ENCODE measurements at regions not wholly inside any gene's neighbourhood (a gene's known extent, or its start where the extent isn't known, plus 50 kb on each side); places are given as distances from the start of the nearest gene placed in this dataset.

DNA sequence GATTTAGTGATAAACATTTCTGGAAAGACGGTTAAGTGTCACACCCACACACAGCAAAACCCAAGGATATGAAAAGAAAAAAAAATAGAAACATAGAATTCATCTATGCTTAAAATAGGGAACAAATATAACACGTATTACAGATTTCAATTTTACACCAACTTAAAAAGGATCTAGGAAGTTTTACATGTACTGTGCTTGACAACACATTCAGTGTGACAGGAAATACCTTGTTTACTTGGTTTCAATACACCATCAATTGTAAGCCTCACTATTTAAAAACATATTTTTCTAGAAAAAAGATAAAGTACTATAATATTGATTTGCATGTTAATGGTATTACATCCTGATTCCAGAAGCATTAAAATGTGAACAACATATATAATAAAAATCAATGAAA lies 77.0 kb upstream of the SPRY1 start (continued):
- TF ChIP-seq SREBF2 (IDR thresholded peaks at IDR 0.05; ENCODE audit: low read length): no peak
- TF ChIP-seq JUNB (IDR thresholded peaks at IDR 0.05): no peak
- TF ChIP-seq HDAC2 (IDR thresholded peaks at IDR 0.05): no peak

DNA sequence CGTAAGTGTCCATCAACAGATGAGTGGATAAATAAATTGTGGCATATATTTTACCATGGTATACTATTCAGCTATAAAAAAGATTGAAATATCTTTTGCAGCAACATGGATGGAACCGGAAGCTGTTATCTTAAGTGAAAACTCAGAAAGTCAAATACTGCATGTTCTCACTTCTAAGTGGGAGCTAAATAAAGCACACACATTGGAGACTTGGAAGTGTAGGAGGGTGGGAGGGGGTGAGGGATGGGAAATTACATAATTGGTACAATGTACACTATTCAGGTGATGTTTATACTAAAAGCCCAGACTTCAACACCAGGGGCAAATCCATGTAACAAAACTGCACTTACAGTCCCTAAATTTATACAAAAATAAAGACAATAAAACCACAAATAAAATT lies 72.6 kb upstream of the SPRY1 start:
- Histone ChIP-seq H3K4me1 (ENCODE audit: control insufficient read depth, insufficient read depth, low read length) (peaks cover 4% of the 10 kb centered on the region; the same call in 1 of the 2 replicates), H2AFZ (ENCODE audit: control insufficient read depth, low read depth, low read length) (no peak overlapping the region), H3K79me2 (ENCODE audit: control insufficient read depth, insufficient read depth, low read length) (no peaks in the 10 kb centered on the region), H4K20me1 (ENCODE audit: control insufficient read depth, insufficient read depth) (no peaks in the 10 kb centered on the region), H3K4me3 (no peak overlapping the region), H3K4me2 (ENCODE audit: control insufficient read depth, insufficient read depth) (no peak overlapping the region), H3K36me3 (ENCODE audit: control insufficient read depth in 2 of 2, insufficient read depth in 2 of 2, low read length in 1 of 2) (no peaks in the 10 kb centered on the region), H3K27me3 (replicated peaks in 1 of 2; ENCODE audit: control insufficient read depth in 2 of 2, insufficient read depth in 2 of 2, low read length in 1 of 2) (no peaks in the 10 kb centered on the region), H3K27ac (ENCODE audit: control insufficient read depth, insufficient read depth) (no peak overlapping the region), H3K9me3 (replicated peaks; ENCODE audit: control insufficient read depth, insufficient read depth, low read length) (no peaks in the 10 kb centered on the region; the same call in 1 of the 3 replicates), H3K9ac (ENCODE audit: control insufficient read depth, insufficient read depth, low read length) (no peak overlapping the region)
- in situ Hi-C loops (cut with MboI): no loop called here
- FAIRE-seq (peak; percentile 41), ATAC-seq (no peak), DNase-seq (ENCODE audit: low read depth, low spot score) (no peak)
- ChIA-PET CTCF (interaction anchor here (1.3 kb wide), 1 partner anchor 68 kb away, joined by 3 read pairs; no protein-coding TSS in a partner anchor), SMC1A (ENCODE audit: uncharacterized antibody, unreplicated experiment) (interaction anchor here (1.1 to 2.1 kb wide), 4 partner anchors 11 to 336 kb away, joined by 3 to 8 read pairs (median 6); no protein-coding TSS in a partner anchor), RAD21 (ENCODE audit: unreplicated experiment) (interaction anchor here (2.0 kb wide), 1 partner anchor 326 kb away, joined by 9 read pairs; no protein-coding TSS in a partner anchor), POLR2A (interaction anchor here (0.6 to 0.7 kb wide), 2 partner anchors 51 to 63 kb away, joined by 4 to 7 read pairs; no protein-coding TSS in a partner anchor)
- 97% methylated on average over 2 of the region's 2 CpGs for WGBS (ENCODE audit: insufficient coverage, insufficient replicate concordance, low lambda C conversion rate, missing lambda C conversion rate)
- no TSS peak for BruUV-seq (replicated peaks)
- intact Hi-C loops (cut with micrococcal nuclease; ENCODE audit: unreplicated experiment): no loop called here
- TF ChIP-seq KAT2A (conservative IDR thresholded peaks at IDR 0.05; ENCODE audit: control insufficient read depth, low read depth, low read length) (no peak), LARP7 (IDR thresholded peaks at IDR 0.05) (no peak), CBX3 (IDR thresholded peaks at IDR 0.05; ENCODE audit: borderline replicate concordance, low read depth) (no peak), RAD51 (IDR thresholded peaks at IDR 0.05) (no peak), MEF2B (IDR thresholded peaks at IDR 0.05; ENCODE audit: partially characterized antibody, poor library complexity, severe bottlenecking) (no peak), ASH2L (IDR thresholded peaks at IDR 0.05; ENCODE audit: borderline replicate concordance, low read depth) (no peak), SMARCA5 (IDR thresholded peaks at IDR 0.05) (no peak), TARDBP (IDR thresholded peaks at IDR 0.05; ENCODE audit: borderline replicate concordance) (no peak), KDM1A (IDR thresholded peaks at IDR 0.05; ENCODE audit: borderline replicate concordance) (no peak), CREB1 (IDR thresholded peaks at IDR 0.05; ENCODE audit: low read depth) (no peak), FOS (IDR thresholded peaks at IDR 0.05; ENCODE audit: borderline replicate concordance, extremely low read depth, insufficient read length) (no peak), SIN3A (IDR thresholded peaks at IDR 0.05; ENCODE audit: low read depth, low read length) (no peak), CBFB (IDR thresholded peaks at IDR 0.05; ENCODE audit: low read depth) (no peak)
- TF ChIP-seq, protein P1, sequence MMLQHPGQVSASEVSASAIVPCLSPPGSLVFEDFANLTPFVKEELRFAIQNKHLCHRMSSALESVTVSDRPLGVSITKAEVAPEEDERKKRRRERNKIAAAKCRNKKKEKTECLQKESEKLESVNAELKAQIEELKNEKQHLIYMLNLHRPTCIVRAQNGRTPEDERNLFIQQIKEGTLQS (IDR thresholded peaks at IDR 0.05; ENCODE audit: borderline replicate concordance, extremely low read depth, low read depth, low read length): no peak
- TF ChIP-seq, protein P2, sequence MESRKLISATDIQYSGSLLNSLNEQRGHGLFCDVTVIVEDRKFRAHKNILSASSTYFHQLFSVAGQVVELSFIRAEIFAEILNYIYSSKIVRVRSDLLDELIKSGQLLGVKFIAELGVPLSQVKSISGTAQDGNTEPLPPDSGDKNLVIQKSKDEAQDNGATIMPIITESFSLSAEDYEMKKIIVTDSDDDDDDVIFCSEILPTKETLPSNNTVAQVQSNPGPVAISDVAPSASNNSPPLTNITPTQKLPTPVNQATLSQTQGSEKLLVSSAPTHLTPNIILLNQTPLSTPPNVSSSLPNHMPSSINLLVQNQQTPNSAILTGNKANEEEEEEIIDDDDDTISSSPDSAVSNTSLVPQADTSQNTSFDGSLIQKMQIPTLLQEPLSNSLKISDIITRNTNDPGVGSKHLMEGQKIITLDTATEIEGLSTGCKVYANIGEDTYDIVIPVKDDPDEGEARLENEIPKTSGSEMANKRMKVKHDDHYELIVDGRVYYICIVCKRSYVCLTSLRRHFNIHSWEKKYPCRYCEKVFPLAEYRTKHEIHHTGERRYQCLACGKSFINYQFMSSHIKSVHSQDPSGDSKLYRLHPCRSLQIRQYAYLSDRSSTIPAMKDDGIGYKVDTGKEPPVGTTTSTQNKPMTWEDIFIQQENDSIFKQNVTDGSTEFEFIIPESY (IDR thresholded peaks at IDR 0.05): no peak
- TF ChIP-seq, protein P3, sequence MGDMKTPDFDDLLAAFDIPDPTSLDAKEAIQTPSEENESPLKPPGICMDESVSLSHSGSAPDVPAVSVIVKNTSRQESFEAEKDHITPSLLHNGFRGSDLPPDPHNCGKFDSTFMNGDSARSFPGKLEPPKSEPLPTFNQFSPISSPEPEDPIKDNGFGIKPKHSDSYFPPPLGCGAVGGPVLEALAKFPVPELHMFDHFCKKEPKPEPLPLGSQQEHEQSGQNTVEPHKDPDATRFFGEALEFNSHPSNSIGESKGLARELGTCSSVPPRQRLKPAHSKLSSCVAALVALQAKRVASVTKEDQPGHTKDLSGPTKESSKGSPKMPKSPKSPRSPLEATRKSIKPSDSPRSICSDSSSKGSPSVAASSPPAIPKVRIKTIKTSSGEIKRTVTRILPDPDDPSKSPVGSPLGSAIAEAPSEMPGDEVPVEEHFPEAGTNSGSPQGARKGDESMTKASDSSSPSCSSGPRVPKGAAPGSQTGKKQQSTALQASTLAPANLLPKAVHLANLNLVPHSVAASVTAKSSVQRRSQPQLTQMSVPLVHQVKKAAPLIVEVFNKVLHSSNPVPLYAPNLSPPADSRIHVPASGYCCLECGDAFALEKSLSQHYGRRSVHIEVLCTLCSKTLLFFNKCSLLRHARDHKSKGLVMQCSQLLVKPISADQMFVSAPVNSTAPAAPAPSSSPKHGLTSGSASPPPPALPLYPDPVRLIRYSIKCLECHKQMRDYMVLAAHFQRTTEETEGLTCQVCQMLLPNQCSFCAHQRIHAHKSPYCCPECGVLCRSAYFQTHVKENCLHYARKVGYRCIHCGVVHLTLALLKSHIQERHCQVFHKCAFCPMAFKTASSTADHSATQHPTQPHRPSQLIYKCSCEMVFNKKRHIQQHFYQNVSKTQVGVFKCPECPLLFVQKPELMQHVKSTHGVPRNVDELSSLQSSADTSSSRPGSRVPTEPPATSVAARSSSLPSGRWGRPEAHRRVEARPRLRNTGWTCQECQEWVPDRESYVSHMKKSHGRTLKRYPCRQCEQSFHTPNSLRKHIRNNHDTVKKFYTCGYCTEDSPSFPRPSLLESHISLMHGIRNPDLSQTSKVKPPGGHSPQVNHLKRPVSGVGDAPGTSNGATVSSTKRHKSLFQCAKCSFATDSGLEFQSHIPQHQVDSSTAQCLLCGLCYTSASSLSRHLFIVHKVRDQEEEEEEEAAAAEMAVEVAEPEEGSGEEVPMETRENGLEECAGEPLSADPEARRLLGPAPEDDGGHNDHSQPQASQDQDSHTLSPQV (IDR thresholded peaks at IDR 0.05): no peak
